NB4 (cell line): ENCODE measurements at regions not wholly inside any gene's neighbourhood (a gene's known extent, or its start where the extent isn't known, plus 50 kb on each side); places are given as distances from the start of the nearest gene placed in this dataset.

Experiments
- DNase-seq: peaks from one replicate; pipeline ENCODE4 v3.0.0; 2010; ENCODE audit warnings: low read depth
- H3K4me3 ChIP-seq: one replicate; pipeline ENCODE4 v1.5.1; 2011; ENCODE audit warnings: mild to moderate bottlenecking, low read depth, low read length, moderate library complexity
- MYC ChIP-seq: IDR thresholded peaks from 2 replicates; pipeline ENCODE4 v1.6.1; 2011; ENCODE audit warnings: low read depth, low read length
- POLR2A ChIP-seq: IDR thresholded peaks from 2 replicates; pipeline ENCODE4 v1.6.1; 2011; ENCODE audit warnings: mild to moderate bottlenecking; ENCODE audit not compliant: insufficient read length; ENCODE audit errors: extremely low read depth
- TF ChIP-seq, protein P1 (sequence below): IDR thresholded peaks from 2 replicates; pipeline ENCODE4 v1.6.1; 2011; ENCODE audit warnings: low read depth, low read length
- TF ChIP-seq, protein P2 (sequence below): IDR thresholded peaks from one replicate; pipeline ENCODE4 v1.5.1; 2012; ENCODE audit warnings: low read depth, low read length

GRCh38 chr4:104385713-104386112 lies 109.0 kb downstream of the CXXC4 start:
- no peak overlapping the region for H3K4me3 ChIP-seq
- TF ChIP-seq POLR2A (no peak), MYC (no peak)
- TF ChIP-seq, protein P1, sequence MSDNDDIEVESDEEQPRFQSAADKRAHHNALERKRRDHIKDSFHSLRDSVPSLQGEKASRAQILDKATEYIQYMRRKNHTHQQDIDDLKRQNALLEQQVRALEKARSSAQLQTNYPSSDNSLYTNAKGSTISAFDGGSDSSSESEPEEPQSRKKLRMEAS, result no peak
- TF ChIP-seq, protein P2, sequence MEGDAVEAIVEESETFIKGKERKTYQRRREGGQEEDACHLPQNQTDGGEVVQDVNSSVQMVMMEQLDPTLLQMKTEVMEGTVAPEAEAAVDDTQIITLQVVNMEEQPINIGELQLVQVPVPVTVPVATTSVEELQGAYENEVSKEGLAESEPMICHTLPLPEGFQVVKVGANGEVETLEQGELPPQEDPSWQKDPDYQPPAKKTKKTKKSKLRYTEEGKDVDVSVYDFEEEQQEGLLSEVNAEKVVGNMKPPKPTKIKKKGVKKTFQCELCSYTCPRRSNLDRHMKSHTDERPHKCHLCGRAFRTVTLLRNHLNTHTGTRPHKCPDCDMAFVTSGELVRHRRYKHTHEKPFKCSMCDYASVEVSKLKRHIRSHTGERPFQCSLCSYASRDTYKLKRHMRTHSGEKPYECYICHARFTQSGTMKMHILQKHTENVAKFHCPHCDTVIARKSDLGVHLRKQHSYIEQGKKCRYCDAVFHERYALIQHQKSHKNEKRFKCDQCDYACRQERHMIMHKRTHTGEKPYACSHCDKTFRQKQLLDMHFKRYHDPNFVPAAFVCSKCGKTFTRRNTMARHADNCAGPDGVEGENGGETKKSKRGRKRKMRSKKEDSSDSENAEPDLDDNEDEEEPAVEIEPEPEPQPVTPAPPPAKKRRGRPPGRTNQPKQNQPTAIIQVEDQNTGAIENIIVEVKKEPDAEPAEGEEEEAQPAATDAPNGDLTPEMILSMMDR, result no peak
- DNase-seq, result no peak

DNA sequence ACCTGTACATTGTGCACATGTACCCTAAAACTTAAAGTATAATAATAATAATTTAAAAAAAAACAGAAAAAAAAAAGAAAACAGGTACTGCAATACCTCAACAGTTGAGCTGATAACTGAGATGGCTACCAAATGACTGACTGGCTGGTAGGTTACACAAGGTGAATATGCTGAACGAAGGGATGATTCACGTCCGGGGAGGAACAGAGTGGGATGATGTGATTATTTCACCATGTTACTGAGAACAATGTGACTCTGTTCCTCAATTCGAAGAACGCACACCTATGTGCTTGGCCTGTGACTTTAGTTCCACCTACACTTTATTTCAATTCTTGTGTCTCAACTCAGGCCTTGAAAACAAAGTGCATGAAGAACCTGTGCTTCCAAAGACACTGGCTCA lies 111.7 kb downstream of the CXXC4 start:
- no peak overlapping the region for H3K4me3 ChIP-seq
- TF ChIP-seq MYC (no peak), POLR2A (no peak)
- DNase-seq, result no peak

- no peak overlapping the region for H3K4me3 ChIP-seq
- TF ChIP-seq, protein P1, result no peak
- TF ChIP-seq POLR2A, result no peak
- TF ChIP-seq MYC, result no peak
- TF ChIP-seq, protein P2, result no peak
- DNase-seq, result no peak
Measured at GRCh38 chr4:104381729-104382128, 113.0 kb downstream of the CXXC4 start.

DNA sequence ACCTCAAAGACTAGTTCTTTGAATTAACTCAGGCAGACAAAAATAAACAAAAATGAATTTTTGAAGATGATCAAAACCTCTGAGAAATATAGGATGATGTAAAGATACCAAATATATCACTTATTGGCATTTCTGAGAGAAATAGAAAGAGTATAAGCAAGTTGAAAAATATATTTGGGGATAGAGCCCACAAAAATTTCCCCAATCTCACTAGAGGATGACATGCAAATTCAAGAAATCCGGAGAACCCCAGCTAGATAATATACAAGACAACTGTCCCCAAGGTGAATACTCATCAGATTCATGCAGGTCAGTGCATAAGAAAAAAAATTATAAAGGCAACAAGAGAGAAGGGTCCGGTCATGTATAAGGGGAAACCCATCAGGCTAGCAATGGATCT lies 129.1 kb downstream of the CXXC4 start:
- TF ChIP-seq, protein P1, result no peak
- no peak for TF ChIP-seq MYC
- TF ChIP-seq, protein P2, result no peak
- no peak for TF ChIP-seq POLR2A
- DNase-seq, result no peak
- H3K4me3 ChIP-seq, result no peak overlapping the region

- TF ChIP-seq MYC, result no peak
- TF ChIP-seq, protein P1, result no peak
- no peak for TF ChIP-seq POLR2A
- TF ChIP-seq, protein P2, result no peak
- DNase-seq, result no peak
- no peak overlapping the region for H3K4me3 ChIP-seq
Measured at GRCh38 chr4:104353481-104353880, 141.2 kb downstream of the CXXC4 start.

DNA sequence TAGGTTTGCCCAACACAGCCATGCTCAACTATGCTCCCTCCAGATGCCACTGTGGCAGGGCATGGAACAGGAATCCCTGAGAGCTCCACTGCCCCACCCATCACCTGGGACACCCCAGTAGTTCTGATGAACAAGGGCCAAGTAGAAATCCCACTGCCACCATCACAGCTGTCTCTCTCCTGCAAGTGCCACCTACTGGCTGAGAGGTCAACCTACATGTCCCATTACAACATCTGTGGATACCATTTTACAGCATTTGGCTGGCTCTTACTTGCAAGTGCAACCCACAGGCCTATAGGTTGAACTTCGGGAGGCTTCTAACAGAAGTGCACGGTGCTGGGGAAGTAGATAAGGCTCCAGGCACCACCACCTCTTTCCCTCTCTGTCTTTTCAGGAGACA lies 142.5 kb downstream of the CXXC4 start:
- no peak for TF ChIP-seq MYC
- TF ChIP-seq, protein P2, result peak; percentile 33

More for the DNA sequence above, 142.5 kb downstream of the CXXC4 start:
- H3K4me3 ChIP-seq, result no peak overlapping the region
- DNase-seq, result peak; percentile 17
